Pancreas (tissue), 10 donors: ENCODE measurements at regions not wholly inside any gene's neighbourhood (a gene's known extent, or its start where the extent isn't known, plus 50 kb on each side); places are given as distances from the start of the nearest gene placed in this dataset.

Experiments
- ATAC-seq, 4 donors: fragments of 200-7000 bp; cut with Tn5 transposase; one replicate each; pipeline versions ENCODE4 v1.8.0 to v1.9.1; 2020; ENCODE audit warnings: mild to moderate bottlenecking in 4 of 4, moderate library complexity in 4 of 4
- DNase-seq, 6 donors: peaks; one replicate each; pipeline ENCODE4 v3.0.0-alpha.2; 2020
- FAIRE-seq: peaks from 2 replicates; lab custom pipeline; 2012; peaks lifted over from hg19 to GRCh38; lab: Jason Lieb, UNC
- H3K27ac ChIP-seq, 4 donors: fragments of 200-600 bp; sonication (generic); 1 replicate in 3 of 4; 2 replicates in 1 of 4; pipeline versions ENCODE4 v1.5.0 to v1.8.0; 2020
- H3K27me3 ChIP-seq, 4 donors: fragments of 200-600 bp; one replicate each; pipeline ENCODE4 v1.8.0; 2021
- H3K36me3 ChIP-seq, 3 donors: fragments of 200-600 bp; sonication (generic) in 1 of 3; one replicate each; pipeline versions ENCODE4 v1.5.0 to v1.8.0; 2020 to 2021
- H3K4me1 ChIP-seq, 3 donors: fragments of 200-600 bp; one replicate each; pipeline ENCODE4 v1.8.0; 2021
- H3K4me3 ChIP-seq, 4 donors: fragments of 200-600 bp; sonication (generic) in 2 of 4; one replicate each; pipeline versions ENCODE4 v1.5.0 to v1.8.0; 2020 to 2021
- H3K9me3 ChIP-seq, 4 donors: fragments of 200-600 bp; one replicate each; pipeline ENCODE4 v1.8.0; 2021
- CTCF ChIP-seq, 4 donors: fragments of 200-600 bp; sonication (generic) in 3 of 4; IDR thresholded peaks; one replicate each; pipeline versions ENCODE4 v1.5.0 to v1.8.0; 2021; ENCODE audit warnings: antibody characterized with exemption in 4 of 4
- WGBS, 2 donors: extraction: QIAGEN DNeasy Blood & Tissue Kit; methylation state at CpG; one replicate each; pipeline ENCODE4 v1.1.7; 2013; 5-methylcytosine and 5-hydroxymethylcytosine counted together
- intact Hi-C, 3 donors: fragments of 100-400 bp; cut with DNase I; formaldehyde crosslinking; loops; one replicate each; pipeline versions ENCODE4 v1.11.1 to v1.14.2; 2022
- donor health status: healthy with polysubstance abuse.
- donor health status: DM: no; HTN: no; CAD: no; lungs with moderate emphysema.
- donor health status: DM: no; HTN: no; CAD: no.
- donor health status: control.
- donor health status: control.
- donor health status: Bipolar disorder and iron deficiency.
- donor health status: DM: yes; HTN: yes; CAD: no.
- donor health status: DM: no; HTN: no; CAD: no.
- donor health status: DM: no; HTN: no; CAD: no.
- donor health status: DM: yes; HTN: yes; CAD: no.

- intact Hi-C loops: no loop called here
- H3K4me1 ChIP-seq: no peaks in the 10 kb centered on the region
- FAIRE-seq: no peak
Observed at GRCh38 chr1:55334160-55334559, 119.0 kb upstream of the USP24 start.

GRCh38 chr1:55333461-55333860 lies 118.3 kb upstream of the USP24 start:
- ATAC-seq (no peak), DNase-seq (no peak), FAIRE-seq (no peak)
- intact Hi-C loops: no loop called here
- no peak overlapping the region for H3K4me3 ChIP-seq
- H3K27me3 ChIP-seq: no peaks in the 10 kb centered on the region
- H3K36me3 ChIP-seq: no peaks in the 10 kb centered on the region
- TF ChIP-seq CTCF (IDR thresholded peaks at IDR 0.05): no peak
- H3K4me1 ChIP-seq: no peaks in the 10 kb centered on the region
- H3K27ac ChIP-seq: no peak overlapping the region
- H3K9me3 ChIP-seq: no peaks in the 10 kb centered on the region
- 58 to 72% methylated on average over 5 of the region's 5 CpGs for WGBS, 2 donors

More at GRCh38 chr1:55334160-55334559, 119.0 kb upstream of the USP24 start:
- H3K9me3 ChIP-seq: no peaks in the 10 kb centered on the region
- no peaks in the 10 kb centered on the region for H3K27me3 ChIP-seq
- 54 to 55% methylated on average over 3 of the region's 3 CpGs for WGBS, 2 donors
- ATAC-seq: no peak
- no peak overlapping the region for H3K27ac ChIP-seq
- no peak for DNase-seq
- no peaks in the 10 kb centered on the region for H3K36me3 ChIP-seq
- no peak overlapping the region for H3K4me3 ChIP-seq
- TF ChIP-seq CTCF (IDR thresholded peaks at IDR 0.05): no peak

- FAIRE-seq: no peak
- intact Hi-C loops: no loop called here
- Histone ChIP-seq H3K4me3 (no peak overlapping the region), H3K27me3 (no peaks in the 10 kb centered on the region), H3K36me3 (no peaks in the 10 kb centered on the region), H3K27ac (no peak overlapping the region), H3K9me3 (no peaks in the 10 kb centered on the region), H3K4me1 (no peaks in the 10 kb centered on the region)
- no peak for ATAC-seq
- DNase-seq: no peak
- 84 to 85% methylated on average over 7 of the region's 7 CpGs for WGBS, 2 donors
- no peak for TF ChIP-seq CTCF (IDR thresholded peaks at IDR 0.05)
Observed at GRCh38 chr1:55331351-55331750, 116.2 kb upstream of the USP24 start.

- Histone ChIP-seq H3K27ac (no peak overlapping the region), H3K4me1 (no peaks in the 10 kb centered on the region), H3K9me3 (no peaks in the 10 kb centered on the region), H3K4me3 (no peak overlapping the region), H3K27me3 (no peaks in the 10 kb centered on the region), H3K36me3 (no peaks in the 10 kb centered on the region)
- FAIRE-seq (no peak), DNase-seq (no peak), ATAC-seq (no peak)
- intact Hi-C loops: no loop called here
- TF ChIP-seq CTCF (IDR thresholded peaks at IDR 0.05): no peak
- WGBS, 2 donors: 56 to 57% methylated on average over 4 of the region's 4 CpGs
Observed at GRCh38 chr1:55329808-55330432, 114.8 kb upstream of the USP24 start.

GRCh38 chr1:55329091-55329490 lies 113.9 kb upstream of the USP24 start:
- no peak overlapping the region for H3K27ac ChIP-seq
- no peak overlapping the region for H3K4me3 ChIP-seq
- intact Hi-C loops: no loop called here
- H3K4me1 ChIP-seq: no peaks in the 10 kb centered on the region
- no peak for ATAC-seq
- no peak for DNase-seq
- 75 to 80% methylated on average over 5 of the region's 5 CpGs for whole genome bisulfite sequencing, 2 donors
- no peaks in the 10 kb centered on the region for H3K27me3 ChIP-seq
- H3K36me3 ChIP-seq: no peaks in the 10 kb centered on the region
- H3K9me3 ChIP-seq: no peaks in the 10 kb centered on the region
- no peak for TF ChIP-seq CTCF (IDR thresholded peaks at IDR 0.05)
- no peak for FAIRE-seq
